ENCODE measurements at regions not wholly inside any gene's neighbourhood (a gene's known extent, or its start where the extent isn't known, plus 50 kb on each side); places are given as distances from the start of the nearest gene placed in this dataset.

DNA sequence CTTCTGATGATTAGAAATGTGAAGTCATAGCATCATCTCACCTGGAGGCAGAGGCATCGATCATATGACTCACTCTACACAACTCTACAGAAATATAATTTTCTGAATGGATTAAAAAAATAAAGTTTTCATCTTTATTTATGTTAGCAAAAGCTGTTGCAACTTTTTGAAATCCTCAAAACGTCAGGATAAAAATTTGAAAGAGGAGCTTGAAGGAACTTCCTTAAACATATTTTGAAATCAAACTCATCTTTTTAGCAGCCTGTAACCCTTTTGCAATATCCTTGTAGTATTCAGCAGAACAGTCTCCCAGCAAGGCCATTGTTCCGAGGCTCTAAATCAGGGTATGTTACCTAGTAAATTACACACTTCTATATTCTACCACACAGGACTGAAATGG is 985.4 kb downstream of the PLOD2 start:
- no peak for TF ChIP-seq YY1 (IDR thresholded peaks at IDR 0.05; ENCODE audit: insufficient read depth, insufficient read length)
- TF ChIP-seq ZNF274 (IDR thresholded peaks at IDR 0.05; ENCODE audit: low read depth, low read length): no peak
- TF ChIP-seq SUZ12 (IDR thresholded peaks at IDR 0.05; ENCODE audit: extremely low read depth, insufficient read depth, insufficient read length): no peak

Data from NT2/D1 (cell line).